CMK (cell line): ENCODE measurements at regions not wholly inside any gene's neighbourhood (a gene's known extent, or its start where the extent isn't known, plus 50 kb on each side); places are given as distances from the start of the nearest gene placed in this dataset.

ENCODE experiments used
- DNase-seq: peaks from one replicate; pipeline ENCODE4 v3.0.0-alpha.2; 2010; ENCODE audit warnings: low read depth

DNA sequence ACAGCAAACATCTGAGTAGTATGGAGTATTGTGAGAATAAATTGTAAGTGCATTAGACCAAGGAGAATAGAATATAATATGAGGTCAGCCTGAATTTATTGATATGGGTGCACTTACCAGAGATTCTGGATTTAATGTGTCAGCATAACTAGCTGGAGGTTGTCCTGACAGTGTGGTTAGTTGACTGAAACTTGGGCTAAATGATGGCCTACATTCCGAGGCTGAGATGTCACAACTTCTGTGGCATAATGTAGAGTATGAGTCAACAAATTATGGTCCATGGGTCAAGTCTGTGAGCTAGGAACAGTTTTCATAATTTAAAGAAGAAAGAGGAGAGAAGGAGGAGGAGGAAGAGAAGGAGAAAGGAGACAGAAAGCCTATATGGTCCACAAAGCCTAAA lies 127.6 kb downstream of the QPCT start:
- DNase-seq: no peak

DNA sequence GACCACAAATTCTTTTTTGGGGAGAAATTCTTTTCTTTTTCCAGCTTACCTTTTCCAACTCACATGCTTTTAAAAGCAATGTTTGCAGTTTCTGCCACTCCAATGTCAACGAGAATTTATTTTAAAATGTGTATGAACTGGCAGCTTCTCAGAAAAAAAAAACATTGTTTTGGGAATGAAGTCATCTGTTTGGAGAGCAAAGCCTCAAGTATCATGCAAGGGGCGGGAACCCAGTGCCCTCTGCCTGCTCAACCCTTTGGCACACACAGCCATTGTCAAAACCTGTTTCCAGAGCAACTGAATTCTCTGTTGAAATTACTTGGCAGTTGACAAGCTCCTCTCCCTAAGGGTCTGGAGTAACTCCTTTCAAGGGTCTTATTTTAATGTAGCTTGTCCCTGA lies 128.5 kb downstream of the QPCT start:
- DNase-seq: no peak

DNA sequence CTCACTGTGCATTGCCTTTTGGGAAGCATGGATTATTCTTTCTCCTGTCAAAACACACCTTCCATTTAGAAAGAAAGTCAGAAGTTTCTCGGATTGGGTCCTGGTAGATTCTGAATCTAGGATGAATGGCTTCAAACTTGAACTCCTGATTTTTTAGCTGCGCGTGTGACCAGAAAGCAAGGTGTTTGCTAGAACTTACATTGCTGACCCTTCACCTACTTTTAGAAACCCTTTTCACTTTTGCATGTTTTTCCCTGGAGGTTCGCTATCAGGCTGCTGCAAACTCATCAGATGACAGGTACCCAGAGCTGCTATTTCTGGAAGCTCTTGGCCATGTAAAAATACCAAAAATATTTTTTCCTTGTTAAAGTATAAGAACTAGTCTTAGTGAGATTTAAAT lies 132.0 kb downstream of the QPCT start:
- no peak for DNase-seq

DNA sequence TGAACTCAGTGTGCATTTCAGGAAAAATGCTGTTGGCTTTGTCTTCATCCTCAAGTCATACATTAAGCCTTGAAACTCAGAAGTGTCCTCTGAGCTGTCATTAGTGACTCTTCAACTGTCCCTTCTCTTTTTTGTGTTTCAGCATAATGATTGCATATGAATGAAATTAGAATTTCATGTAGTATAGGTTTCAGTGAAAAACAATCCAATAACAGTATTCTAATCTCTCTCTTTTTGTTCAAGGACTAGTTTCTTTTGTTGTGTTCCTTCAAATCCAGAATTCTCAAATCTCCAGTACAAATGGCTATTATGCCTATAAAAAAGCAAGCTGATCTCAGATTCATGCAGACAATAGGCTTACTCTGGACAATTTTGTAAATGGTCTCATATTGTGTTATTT lies 133.5 kb downstream of the QPCT start:
- no peak for DNase-seq

DNA sequence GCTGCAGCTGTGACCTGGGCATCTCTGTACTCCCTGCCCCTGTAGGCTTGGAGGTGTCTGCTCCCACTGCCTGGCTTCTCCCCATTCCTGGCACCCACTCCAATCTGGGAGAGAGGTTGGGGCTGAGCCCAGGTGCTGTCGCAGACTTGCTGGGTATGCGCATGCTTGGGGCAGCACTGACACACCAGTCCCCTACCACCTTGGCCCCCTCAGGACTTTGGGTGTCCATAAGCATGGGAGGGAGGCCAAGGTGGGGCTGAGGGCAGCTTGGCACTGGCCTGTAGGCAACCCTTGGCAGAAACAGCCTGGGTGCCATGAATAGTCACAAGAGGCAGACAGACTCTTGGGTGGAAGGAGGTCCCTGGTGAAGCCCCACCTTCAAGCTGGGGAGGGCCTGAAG lies 136.8 kb downstream of the QPCT start:
- no peak for DNase-seq

DNA sequence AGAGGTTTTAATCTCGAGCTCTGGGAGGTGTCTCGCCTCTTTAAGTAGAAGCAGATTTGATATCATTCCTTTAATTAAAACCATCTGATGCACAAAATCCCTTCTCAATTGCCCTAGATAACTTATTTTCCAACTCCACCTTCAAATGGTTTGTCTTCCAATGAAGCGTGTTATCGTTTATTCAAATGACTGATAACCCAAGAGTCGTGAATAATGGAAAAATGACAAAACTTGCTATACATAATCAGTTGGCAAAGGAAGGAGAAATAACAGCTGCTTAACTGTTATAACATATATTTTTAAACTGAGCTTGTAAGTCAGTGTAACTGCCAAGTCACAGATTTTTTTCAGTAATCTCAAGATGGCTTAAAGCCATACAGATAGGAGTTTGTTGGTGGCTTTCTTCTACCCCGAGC lies 144.6 kb downstream of the QPCT start:
- DNase-seq: no peak

DNA sequence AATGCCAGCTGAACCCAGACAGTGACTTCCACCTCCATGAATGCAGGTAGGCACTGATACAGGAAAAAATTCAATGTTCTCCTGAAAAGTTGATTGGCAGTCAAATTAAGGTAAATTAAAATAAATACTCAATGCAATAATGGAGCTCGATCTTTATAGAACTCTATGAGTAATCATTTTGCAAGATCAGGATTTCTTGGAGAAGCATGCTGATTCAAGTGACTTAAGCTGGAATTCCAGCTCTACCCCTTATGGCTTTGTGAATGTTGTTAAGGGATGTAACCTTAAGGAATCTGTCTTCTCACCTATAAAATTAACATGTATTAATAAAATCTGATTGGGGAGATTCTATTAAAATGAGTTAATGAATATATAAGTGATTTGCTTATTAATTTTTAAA lies 145.1 kb downstream of the QPCT start:
- no peak for DNase-seq

DNA sequence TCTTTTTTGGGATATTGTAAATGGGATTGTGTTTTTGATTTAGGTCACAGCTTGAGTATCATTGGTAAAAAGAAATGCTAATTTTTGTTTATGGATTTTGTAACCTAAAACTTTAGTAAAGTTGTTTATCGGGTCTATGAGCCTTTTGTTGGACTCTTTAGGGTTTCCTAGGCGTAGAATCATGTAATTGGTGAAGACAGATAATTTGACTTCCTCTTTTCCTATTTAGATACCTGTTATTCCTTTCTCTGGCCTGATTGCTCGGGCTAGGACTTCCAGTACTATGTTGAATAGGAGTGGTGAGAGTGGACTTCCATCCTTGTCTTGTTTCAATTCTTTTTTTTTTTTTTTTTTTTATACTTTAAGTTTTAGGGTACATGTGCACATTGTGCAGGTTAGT lies 149.0 kb downstream of the QPCT start:
- no peak for DNase-seq

DNA sequence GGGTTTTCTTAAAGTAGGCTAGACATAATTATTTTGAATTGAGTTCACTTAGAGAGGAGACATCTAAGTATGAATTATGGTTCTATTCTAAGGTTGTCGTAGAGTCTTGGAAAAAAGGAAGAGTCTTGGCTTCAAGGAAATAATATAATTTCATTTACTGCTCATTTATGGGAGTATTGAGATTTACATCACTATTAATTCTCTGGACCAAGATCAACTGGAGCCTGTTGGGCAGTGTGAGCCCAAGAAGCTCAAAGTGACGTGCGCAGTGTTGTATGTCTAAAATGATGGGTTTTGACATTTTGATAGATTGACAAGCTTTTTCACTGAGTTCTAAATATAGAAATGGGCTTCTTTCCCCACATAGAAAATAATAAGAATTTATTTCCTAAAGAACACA lies 154.7 kb downstream of the QPCT start:
- no peak for DNase-seq

DNA sequence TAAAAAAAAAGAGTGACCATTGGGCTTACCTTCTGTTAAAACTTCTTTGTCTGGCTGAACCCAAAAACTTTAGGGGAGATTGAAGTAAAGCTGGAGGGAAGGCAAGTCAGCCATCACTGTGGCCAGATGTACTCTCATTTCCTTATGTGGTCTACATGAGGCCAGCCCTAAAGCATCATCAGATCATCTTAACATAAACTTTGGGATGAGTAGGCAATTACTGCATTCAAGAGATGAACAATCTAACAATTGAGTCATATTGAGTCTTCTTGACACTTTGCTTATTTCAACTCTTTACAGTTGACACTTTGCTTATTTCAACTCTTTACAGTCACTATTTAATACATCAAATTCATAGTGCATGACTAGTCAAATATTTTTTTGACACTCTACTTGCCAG lies 155.6 kb downstream of the QPCT start:
- DNase-seq: peak; percentile 43

DNA sequence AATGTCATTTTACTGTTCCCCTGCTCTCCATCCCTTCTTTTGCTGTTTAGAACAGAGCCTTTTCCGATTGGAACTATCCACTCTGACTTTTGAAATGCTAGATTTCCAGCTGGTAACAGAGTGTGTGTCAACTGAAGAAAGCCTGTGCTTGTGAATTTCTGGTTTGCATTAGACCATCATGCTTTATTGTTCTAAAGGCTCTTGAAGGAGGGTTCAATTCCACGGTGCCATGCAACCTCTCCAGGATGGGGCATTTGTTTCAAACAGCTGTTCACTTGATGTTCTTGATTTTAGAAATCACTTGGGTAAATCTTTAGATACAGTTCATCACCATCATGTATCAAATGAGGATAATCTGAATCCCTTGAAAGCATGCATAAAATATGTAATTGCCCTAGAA lies 156.7 kb downstream of the QPCT start:
- DNase-seq: no peak

DNA sequence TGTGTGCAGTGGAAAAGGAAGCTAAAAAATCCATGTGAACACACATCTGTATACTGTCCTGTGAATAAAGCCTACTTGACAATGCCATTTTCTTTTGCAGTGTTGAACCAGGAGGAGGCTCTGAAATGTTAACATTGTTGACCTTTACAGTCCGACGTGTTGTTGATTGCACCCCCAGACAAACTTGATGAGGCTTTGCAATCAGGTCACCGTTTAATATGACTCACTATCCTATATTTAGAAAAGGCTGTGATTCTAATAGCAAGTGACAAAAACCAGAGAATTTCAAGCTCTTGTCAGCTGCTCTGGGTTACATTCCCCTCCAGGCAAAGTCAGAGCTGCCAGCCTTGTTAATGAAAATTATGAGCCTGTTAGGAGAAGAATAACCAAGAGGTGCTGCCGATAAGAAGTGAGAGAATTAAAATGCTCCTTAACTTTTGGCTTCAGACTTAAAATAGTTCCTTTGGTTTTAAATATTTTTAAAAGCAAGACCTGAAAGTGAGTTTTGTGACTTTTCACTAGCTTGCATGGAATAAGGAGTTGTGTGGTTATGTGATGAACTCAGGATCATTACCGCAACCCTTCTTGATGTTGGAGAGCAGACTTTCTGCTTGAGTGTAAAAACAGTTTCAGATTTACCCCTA lies 162.1 kb downstream of the QPCT start:
- no peak for DNase-seq

DNA sequence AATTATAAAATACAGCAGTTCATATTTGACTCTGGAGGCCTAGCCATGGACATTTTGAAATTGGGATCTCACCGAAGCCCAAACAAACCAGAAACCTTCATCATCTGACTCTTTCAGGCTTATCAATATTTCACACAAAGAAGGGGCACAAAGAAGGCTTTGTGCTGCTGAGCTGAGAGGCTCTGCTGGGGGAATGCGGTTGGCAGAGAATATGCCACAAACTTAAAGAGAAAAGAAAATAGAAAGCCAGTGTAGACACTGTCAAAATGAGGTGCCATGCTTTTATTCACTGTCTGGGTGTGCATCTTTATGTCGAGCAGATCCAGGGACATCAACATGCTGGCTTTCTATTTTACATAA lies 162.6 kb downstream of the QPCT start:
- DNase-seq: no peak

DNA sequence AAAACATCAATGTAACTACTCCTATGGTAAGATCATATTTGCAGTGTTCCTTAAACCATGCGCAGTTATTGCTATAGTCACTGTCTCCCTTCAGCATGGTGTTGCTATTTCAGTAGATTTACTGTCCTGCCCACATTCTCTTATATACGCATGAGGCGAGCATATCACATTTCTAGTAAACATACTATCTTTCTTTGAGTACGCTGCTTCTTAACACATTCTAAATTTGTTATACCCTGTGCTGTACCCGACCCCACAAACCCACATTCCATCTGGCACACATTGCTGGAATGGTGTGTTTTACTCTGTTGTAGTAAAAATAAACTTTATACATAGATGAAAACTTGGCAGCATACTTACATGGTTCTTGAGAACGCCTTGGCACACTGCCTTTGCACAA lies 163.3 kb downstream of the QPCT start:
- no peak for DNase-seq

DNA sequence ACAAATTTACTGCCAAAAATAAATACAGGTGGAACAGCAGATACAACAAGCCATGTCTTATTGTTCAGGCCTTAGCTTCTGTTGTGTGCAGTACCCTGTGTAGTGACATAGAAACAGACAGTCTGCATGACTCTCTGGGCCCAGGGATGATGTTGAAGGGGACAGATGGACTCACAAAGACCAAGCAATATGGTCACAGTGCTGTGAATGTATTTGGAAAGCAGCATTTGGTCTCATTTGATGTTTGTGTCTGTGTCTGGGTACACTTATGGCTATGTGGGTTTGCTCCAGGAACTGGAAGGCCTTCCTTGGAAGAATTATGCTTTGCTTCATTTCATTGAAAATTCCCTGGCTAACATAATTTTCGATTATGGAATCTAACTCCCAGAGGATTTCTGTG lies 158.5 kb downstream of the CDC42EP3 start:
- DNase-seq: no peak

DNA sequence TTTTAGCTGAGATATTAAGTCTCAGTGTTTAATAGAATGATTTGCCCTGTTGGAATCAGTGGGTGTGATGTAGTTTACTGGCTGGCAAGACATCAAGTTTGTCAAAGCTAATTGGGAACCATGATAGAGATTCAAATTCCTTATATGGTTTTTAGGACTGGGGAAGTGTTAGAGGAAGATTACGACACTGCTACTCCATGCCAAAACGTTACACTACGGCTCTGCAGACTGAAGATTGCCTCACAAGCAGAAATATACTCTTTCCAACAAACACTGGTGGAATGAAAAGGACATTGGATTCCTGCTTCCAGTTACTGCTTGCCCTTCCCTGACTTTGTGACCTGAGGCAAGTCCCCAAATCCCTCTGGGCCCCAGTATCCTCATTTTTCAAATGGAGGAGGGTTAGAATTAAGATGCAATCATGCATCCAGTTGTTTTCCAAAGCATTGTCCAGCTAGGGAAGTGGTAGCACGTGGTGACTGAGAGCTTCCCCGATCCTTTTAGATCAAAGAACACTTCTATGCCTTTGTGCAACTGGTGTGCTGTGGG lies 147.6 kb downstream of the CDC42EP3 start:
- no peak for DNase-seq

DNA sequence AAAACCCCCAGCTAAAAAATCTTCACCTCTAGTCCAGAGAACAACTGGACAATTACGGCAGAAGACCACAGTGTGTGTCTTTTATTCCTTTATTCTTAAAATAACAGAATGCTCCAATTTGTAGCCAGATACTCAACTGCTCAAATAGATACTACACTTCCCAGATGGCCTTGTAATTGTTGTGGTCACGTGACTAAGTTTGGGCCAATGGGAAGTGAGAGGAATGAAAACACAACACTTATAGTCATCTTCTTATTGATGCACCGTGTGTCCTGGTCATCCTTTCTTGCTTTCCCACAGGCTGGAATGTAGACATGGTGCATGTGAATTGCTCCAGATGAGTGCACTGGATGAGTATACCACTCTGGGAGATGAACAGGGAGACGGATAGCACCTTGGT lies 145.1 kb downstream of the CDC42EP3 start:
- peak; percentile 22 for DNase-seq

DNA sequence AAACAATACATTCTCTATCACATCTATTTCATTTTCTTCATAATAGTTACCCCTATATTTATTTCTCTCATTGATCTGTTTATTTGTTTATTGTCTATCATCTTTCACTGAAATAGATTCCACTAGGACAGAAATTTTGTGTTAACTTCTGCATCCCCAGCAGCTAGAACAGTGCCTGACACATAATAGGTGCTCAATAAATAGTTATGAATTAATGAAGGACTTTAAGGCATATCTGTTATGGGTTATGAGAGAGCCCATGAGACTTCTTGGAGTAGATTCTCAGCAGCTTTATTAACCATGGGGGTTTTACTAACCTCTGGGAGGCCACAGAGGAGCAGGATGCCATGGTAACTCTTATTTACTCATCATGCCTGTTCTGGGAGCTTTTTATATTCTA lies 144.6 kb downstream of the CDC42EP3 start:
- DNase-seq: no peak

DNA sequence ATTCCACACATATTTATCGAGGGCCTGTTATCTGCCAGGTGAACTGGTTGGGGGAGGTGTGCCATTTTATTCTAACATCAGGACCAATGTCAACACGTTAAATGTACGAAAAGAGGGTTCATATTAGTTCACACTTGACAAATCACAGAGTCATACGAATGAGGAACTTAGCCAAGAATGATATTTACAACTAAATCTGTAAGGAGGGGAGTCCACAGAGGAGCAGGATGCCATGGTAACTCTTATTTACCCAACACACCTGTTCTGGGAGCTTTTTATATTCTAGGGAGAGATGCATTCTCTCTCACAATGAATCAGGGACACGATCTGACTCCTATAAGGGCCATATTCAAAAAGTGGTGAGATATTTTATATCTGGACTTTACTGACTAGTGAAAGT lies 144.1 kb downstream of the CDC42EP3 start:
- DNase-seq: no peak

DNA sequence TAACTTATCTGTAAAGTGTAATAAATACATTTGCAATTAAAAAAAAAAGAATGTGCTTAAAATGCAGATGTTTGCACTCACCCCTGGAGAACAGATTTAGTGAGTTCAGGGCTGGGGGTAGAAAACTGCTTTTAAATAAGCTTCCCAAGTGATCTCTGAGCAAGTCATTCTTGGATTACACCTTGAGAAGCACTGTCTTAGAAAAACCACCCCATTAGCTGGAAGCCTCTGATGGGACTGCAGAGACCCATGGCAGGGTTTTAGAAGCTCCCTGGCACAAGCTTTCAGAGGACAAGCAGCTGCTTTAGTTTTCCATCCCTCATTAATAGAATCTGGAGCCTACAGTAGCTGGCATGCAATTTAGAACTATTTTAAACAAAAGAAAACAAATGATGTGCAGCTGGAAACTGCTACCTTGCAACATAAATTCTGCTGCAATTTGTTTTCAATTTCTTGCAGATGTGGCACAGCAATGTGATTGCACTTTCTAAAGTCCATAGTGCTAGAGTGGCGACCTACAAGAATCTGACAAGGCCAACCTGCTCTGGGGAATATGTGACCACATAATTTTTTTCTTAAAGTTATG lies 141.5 kb downstream of the CDC42EP3 start:
- no peak for DNase-seq

DNA sequence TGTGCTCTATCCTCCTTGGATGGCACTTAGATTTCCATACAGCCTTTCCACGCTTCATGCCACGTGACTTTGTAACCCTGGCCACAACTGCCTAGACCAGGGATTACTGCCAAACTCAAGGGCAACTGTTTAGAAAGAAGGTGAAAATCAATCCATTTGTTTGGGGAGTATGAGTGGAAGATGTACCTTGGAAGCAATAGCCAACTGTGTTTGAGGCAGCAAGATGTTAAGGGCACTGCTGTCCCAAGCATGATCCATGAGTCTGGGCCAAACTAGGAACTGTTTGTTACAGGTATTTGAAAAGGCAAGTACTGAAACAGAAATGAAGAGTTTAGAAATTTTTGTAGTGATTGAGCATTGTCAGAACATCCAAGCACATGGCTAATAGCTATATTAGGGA lies 138.9 kb downstream of the CDC42EP3 start:
- DNase-seq: no peak

DNA sequence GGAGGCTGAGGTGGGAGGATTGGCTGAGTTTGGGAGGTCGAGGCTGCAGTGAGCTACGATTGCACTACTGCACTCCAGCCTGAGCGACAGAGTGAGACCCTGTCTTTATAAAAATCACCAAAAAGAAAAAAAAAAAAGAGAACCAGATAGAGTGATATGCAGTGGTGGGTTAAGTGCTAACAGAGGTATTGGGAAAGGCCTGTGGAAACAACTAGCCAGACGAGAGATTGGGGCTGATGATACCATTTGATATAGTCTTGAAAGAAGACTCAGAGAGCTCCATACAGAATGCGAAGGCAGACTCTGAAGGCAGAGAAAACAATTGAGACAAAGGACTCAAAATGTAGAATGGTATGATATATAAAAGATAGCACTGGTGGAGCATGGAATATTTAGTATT lies 134.1 kb downstream of the CDC42EP3 start:
- no peak for DNase-seq

DNA sequence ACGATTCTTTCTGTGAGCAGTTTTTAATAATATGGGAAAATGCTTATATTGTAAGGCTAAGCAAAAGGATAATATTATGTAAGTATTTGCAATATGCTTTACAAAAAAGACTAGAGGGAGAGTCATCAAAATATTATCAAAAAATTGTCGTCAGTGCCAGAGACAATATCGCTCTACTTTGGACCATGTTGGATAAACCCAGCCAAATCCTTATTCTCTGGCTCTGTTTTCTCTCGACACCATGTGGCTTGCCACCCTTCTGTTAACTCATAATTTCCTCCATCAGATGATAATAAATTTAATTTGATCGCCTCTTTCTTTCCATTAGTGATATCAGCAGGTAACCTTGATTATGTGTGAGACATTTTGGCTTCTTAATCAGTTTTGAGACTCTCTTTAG lies 129.9 kb downstream of the CDC42EP3 start:
- DNase-seq: no peak

DNA sequence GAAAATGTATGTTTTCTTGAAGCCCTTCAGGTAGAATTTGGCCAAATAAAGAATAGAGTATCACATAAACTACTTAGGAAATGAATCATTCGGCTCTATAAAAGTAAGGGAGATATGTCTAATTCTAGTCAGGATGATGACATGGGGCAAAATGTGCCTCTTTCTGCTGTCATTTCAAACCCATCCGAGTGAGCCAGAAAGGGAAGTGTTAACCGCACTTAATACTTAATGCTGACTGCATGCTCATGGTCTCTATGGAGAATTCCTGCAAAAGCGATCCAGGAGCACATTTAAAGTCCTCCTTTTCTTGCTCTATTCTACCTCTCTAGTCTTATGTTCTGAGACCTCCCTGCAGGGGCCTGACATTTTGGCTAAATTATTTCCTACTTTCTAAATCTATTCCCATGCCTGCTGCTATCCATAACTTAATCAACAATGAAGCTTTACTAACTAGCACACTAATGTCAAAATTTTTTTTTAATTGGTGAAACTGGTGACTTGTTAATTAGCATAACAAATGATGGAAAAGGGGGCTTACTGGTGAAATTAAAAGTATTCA lies 127.4 kb downstream of the CDC42EP3 start:
- DNase-seq: no peak
